Kidney tubule cell (primary cell): ENCODE measurements at regions not wholly inside any gene's neighbourhood (a gene's known extent, or its start where the extent isn't known, plus 50 kb on each side); places are given as distances from the start of the nearest gene placed in this dataset.

Experiments
- DNase-seq: peaks from one replicate; pipeline ENCODE4 v3.0.0-alpha.2; 2018; ENCODE audit warnings: low spot score

DNA sequence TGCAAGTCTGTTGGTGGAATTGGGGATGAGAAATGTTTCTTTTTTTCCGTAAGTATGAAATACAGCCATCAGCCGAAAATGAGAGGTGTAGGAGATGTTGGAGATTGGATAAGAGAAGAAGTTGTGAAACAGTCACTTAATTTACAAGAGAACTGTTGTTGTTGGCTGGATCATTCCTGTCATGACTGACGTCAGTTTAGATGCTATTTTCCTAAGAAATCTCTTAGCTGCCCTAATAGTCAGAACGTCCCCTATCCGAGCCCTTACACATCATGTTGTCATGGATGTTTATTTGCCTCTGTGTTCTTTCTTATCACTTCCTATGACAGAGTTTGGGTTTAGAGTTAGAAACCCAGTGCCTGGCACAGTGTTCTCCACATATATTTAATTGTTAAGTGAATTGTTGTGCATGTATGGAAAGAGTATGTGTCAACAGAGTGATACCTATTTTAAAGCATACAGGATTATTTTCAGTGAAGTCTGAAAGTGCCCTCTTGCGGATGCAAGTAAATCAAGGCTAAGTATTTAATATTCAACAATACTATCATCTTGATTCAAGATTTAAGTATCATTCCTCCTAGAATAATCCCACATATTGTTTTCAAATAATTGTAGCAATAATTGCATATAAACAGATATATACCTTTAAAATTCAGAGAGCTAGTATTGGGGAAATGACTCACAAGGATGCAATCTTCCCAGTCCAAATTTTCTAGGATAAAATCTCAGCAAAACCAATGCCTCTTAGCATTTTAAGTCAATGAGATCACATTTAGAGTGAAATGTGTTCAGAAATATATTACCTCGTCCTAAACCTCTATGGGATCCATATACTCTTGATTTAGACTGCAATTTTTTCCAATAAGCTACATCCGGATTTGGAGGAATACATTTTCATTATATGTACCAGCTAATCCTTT, 309.9 kb upstream of the NOX3 start:
- DNase-seq, result no peak

DNA sequence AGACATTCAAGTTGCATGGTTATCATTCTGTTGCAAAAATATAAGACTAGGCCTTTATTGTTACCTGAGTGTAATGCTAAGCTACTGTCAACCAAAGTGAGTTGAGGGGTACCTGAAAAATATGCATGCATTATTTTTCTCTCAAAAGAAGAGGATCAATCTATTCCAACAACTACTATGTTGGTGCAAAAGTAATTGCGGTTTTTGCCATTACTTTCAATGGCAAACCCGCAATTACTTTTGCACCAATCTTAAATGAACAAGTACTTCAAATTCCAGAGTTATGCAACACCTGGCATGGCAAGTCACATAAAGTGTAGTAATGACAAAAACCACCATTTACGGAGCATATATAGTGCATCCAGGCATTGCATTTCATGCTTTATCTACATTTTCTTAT, 307.0 kb upstream of the NOX3 start:
- DNase-seq, result no peak

DNA sequence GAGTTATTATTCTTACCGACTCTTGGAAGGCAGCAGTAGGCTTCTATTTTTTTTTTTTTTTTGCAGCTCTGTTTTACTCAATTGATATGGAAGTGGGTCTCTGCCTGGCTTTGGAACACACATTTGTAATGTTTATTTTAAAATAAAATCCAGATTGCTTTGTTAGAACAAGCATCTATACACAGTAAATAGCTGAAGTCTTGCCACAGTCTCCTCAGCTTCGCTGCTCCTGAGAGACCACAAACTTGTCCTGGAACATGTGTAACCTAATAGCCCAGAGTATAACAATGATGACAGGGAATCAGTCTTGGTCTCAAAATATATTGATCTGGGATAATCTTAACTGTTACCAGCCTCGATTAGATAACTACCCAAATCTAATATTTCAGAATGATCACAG, 299.8 kb upstream of the NOX3 start:
- no peak for DNase-seq

DNA sequence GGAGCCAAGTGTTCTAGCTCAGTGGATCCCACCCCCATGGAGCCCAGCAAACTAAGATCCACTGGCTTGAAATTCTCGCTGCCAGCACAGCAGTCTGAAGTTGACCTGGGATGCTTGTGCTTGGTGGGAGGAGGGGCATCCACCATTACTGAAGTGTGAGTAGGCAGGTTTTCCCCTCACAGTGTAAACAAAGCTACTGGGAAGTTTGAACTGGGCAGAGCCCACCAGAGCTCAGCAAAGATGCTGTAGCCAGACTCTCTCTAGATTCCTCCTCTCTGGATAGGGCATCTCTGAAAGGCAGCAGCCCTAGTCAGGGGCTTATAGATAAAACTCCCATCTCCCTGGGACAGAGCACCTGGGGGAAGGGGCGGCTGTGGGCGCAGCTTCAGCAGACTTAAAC, 293.1 kb upstream of the NOX3 start:
- peak; percentile 13 for DNase-seq

DNA sequence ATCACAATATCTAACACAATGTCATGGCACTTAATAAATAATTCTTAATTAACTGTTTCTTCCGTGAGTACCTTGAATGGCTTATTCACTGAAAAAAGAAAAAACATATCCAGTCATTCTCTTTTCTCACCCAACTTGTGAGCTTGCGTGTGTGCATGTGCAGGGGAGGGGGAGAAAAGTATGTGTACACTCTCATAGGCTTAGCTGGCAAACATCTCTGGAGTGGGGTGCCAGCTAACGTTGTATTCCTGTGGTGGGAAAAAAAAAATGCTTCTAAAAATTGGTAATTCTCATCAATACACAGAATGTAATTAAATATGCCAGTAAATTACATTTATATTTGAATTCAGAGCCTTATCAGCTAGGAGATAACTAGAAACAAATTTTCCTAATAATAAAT, 291.9 kb upstream of the NOX3 start:
- DNase-seq, result no peak

DNA sequence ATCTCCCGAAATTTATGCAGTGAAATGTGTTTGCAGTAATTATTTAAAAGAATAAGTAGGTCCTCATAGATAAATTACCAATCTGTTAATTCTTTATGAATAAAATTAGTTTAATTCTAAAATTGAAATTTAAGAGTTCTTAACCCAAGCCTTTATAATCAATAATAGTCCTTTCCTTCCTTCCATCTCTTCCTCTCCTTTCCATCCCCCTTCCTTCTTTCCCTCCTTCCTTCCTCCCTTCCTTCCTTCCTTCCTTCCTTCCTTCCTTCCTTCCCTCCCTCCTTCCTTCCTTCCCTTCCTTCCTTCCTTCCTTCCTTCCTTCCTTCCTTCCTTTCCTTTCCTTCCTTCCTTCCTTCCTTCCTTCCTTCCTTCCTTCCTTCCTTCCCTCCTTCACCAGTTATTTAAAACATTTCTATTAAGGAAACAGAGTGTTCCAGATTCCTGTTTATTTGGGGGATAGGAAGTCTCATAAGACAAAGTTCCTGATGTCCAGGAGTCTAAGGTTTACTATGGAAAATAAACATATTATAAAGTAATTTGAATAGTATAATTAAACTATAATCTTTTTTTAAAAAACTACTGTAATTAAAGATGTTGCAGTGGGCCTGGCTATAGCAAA, 285.3 kb upstream of the NOX3 start:
- DNase-seq, result no peak

DNA sequence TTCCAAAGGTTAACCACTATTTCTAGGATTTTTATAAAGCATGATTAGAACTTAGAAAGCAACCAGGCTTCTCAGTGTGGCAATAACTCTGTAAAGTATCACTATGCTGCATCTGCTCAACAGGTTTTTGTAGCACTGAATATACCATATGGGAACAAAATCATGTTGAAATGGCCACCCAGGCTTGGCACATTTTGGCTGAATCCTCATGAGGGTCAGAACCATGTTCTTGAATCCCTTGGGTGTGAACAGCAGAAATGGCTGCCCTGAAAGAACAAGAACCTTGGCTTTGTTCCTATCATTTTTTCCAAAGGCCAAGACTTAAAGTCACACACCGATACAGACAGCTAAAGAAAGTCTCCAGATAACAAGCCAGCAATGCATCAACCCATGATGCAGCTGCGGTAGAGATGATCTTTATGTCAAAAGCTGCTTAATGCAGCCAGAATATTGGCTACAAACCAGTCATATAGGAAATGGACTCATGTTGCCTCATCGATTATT, 283.0 kb upstream of the NOX3 start:
- no peak for DNase-seq

DNA sequence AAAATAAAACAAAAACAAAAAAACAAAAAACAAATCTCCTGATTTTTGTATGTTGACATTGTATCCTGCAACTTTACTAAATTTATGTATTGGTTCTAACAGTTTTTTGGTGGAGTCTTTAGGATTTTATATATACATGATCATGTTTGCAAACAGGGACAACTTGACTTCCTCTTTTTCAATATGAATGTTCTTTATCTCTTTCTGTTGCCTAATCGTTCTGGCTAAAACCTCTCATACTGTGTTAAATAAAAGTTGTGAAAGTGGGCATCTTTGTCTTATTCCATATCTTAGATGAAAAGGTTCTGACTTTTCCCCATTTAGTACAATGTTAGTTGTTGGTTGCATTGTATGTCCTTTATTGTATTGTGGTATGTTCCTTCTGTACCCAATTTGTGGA, 261.7 kb upstream of the NOX3 start:
- no peak for DNase-seq

DNA sequence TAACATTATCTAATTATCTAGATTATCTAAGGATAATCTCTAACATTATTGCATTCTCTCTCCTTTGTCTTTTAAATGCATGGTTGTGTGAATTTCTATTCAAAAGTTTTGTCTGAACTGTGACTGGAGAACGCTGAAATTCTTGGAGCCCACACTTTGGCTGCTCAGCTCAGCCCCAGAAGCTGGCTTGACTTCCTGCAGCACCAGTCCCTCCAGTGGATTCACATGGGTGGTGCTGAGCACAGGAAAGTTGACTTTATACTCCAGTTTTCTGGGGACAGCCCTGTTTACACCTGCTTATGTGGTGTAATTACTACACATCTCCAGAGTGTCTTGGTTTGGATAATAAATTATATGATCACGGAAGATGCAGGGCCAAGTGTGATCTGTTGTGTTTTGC, 255.1 kb upstream of the NOX3 start:
- DNase-seq, result no peak

DNA sequence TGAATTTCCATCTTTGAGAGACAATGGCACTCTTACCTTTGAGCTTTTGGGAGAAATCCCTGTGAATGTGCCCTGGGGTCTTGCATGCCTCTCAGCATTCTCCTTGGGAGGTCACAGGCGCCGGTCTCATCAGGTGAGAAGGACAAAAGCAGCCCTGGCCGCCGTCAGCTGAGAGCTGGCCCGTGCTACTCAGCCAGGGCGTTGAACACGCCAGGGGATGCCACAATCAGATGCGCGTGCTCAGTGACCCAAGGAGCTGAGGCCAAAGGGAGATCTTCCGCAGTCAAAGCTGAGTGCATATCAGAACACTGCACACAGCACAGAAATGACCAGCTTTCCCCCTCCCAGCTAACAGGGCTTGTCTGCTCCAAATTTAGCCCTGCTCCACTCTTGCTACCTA, 253.6 kb upstream of the NOX3 start:
- no peak for DNase-seq

DNA sequence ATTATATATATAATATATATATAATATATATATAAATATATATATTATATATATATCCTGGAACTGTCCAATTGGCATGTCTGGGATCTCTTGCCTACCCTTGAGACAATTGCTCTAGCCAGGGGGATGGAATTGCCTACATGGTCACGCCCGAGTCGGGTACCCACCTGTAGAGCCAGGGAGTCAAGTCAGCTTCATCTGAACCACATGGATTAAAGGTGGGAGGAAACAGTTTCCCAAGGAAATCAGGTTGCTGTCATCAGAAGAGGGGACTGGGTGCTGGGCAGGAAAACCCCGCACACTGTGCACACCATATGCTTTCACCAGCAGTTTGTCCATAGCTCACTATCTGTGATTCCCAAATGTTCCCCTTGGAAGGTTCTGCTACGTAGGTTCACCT, 252.5 kb upstream of the NOX3 start:
- no peak for DNase-seq

DNA sequence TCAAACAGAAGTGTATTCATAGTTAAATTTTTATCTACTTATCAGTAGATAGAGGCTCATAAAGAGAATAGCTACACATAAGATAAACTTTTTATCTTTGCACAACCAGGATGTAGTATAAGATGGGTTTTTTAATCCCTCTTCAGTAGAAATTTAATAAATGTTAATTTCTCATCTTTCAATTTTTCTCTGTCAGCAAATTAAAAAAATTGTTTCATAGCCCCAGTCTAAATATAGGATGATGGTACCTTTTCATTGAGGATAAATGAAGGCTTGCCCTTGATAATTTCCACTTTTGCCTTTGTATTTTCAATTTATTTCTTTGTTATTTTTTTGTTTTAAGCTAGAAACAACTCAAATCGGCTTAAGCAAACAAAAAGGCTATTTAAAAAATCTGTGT, 251.2 kb upstream of the NOX3 start:
- DNase-seq, result no peak

DNA sequence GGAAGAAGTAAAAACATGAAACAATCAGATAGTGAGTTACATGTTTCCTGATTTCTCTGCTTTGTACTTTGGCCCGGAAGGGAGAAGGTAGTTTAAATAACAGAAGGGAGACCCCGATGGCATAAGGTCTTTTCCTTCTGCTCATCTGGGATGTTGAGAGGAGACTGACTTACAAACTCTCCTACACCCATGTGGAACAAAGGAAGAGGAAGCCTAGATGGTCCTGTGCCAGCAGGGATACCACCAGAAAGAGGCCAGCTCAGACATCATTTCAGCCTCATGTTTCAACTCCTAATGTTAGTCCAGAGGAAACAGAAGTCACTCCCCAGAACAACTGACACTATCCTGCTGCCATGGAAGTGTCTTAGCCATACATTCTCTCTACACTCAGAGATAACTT, 250.7 kb upstream of the NOX3 start:
- DNase-seq, result no peak

DNA sequence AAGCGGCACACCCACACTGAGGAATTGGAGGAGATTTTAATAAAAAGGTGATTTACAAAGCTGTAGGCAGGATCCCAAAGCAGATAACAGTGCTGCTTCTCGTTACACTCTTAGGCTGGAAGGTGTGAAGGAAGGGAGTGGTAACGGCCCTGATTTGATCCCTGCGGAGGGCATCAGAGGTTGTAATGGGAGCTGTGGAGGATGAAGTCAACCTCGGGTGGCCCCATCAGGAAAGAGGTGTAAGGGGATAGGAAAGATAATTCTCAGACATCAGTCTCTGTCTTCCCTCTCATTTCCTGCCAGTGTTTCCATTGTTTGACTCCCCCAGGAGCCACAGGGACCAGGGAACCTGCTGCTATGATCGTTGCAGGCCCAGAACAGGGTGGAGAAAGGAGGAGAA, 245.7 kb upstream of the NOX3 start:
- DNase-seq, result no peak

DNA sequence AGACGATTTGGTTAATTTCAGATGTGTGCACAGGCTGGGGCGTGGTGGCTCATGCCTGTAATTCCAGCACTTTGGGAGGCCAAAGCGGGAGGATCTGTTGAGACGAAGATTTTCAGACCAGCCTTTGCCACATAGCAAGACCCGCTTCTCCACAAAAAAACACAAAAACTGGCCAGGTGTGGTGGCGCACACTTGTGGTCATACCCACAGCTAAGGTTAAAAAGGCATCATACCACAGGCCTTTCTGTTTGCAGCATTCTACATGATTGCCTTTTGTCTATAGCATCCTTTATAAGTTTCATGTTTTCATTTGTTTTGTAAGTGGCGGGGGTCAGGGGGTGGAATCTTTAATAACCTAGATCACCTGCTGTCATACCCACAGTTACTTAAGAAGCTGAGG, 239.9 kb upstream of the NOX3 start:
- DNase-seq, result no peak

DNA sequence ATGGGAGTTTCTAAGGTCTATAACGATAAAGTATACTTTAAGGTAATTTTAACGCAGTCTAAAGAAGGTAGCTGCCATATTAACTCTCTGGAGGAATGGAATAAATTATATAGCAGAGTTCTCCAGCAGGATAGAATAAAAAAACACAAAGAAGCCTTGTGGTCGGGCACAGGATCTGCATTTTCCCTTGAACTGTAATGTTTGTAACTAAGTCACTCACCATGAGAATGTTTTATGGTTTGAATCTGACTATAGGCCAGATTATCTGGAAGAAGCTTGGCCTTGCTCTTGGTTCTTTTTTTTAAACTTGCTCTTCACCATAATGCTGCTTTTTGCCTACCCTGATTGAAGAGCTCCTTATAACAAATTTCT, 238.8 kb upstream of the NOX3 start:
- no peak for DNase-seq

DNA sequence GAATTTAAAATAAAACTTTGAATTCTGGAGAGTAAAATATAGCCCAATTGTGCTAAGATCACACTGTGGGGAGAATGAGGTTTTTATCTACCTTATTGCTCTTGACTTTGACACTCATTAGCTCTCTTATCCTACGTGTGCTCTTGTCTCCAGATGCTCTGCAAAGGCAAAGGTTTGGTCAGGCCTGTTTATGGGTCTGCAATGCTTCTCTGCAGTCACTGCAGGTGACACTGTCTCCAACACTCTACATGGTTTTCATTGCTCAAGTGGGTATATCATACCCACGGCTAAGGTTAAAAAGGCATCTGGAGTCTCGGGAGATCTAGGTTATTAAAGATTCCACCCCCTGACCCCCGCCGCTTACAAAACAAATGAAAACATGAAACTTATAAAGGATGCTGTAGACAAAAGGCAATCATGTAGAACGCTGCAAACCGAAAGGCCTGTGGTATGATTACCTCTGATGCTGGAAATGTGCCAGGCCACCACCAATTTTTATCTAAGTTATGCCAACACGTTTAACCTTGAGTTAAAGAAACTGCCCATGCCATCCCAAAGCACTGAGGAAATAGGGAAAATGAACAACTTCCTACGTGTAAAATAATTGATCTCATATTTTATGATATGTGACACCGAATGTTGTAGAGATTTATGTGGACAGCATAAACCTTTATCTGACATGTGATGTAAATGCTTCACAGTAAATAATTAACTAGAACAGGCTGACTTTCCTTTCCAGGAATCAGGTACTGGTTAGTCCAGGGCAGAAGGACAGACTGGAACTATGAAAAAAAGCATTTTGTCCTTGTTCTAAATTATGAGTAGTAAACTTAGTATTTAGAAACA, 238.2 kb upstream of the NOX3 start:
- peak; percentile 89 for DNase-seq

DNA sequence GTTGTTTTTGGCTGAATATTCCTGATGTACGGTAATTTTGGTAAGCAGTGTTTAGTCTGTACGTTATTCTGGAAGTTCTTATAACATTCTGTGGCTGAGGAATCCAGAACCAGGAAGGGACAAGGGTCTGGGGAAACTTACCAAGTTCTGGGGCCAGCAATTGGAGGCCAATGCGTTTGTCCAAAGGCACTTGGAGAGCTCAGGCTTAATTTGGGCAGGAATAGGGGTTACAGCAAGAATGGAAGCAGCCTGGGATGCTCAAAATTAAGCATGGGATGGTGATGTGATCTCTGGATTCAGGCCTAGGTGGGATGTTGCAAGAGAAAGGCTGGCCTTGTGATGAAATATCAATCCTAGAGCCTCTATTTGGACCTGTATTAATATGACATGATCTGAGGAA, 235.2 kb upstream of the NOX3 start:
- no peak for DNase-seq

DNA sequence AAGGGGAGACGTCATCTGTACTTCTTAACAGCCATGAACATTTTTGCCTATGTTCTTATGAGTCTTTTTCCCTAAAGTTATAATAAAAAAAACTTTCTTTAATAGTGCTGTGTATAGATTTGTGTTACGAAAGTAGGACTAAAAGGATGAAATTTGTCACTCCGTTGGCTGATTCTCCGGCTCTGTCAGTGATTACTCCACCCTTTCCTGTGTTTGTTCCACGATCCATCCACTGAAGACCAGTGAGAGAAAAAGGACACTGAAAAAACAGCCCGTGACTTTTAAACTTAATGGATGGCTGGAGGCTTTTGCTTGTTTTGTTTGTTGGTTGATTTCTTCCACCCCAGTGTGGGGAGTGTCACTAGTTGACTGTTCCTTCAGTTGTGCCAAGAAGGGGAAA, 232.0 kb upstream of the NOX3 start:
- DNase-seq, result no peak

DNA sequence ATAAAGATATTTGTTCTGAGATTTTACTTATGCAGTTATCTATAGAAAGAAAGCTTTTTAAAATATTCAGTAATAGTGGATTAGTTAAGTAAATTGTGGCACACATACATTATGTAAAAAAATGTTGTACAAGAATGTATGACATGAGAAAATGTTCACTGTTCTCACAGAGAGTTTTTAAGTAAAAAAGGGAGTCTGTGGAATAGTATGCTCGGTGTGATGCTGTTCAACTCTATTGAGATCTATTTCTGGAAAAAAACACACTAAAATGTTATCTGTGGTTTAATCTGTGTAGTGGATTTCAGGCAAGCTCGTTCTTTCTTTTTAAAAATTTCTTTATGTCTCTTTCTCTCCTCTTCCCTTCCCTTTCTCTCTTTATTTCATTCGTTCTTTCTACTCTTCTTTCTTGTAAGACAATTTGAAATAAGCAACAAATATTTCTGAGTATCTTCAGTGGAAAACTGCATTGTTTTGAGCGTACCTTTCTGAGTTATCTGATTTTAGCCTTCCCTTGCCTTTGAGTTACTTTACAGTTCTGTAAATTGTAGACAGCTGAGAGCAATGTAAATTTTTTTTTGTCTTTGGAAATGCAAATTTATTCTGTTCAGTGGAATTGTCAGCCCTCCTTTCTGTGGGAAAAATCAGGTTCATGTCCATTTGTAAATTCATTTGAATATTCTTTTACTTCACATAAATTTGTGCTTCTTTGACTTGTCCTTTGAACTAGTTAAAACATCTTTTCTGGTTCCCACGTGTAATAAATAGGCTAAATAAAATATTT, 229.0 kb upstream of the NOX3 start:
- DNase-seq, result no peak

DNA sequence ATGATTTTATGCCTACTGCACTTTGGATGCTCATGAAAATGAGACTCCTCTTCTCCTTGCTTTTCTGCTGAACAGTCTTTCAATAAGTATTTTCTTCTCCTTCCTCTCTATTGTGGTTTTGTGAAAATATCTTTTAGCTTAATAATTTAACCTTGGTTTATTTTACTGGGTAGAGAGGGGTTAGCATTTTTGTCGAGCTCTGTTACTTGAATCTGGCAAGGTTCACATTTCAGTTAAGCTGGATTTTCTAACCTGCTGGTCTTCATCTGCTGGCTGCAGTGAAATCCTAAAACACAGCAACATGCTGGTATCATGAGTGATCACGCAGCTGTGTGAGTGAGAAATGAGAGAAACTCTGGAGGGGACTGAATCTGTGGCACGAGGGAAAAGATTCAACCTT, 222.7 kb upstream of the NOX3 start:
- DNase-seq, result peak; percentile 32

DNA sequence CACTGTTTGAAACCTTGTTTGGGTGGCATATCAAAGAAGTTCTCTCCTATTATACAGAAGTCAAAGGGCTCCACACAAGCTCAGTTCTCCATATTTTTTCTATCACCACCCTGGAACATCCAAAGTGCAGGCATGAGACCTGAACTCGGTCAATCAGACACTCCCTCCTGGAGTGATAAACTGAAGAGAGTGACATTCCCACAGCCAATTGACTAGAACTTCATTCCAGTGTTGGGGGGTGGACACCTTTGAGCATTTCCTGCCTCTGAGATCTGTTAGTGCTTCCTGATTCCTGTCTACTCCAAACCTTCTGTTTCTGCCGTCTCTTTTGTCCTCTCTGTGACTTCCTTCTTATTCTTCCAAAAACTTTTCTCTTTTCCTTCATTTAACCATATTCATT, 220.7 kb upstream of the NOX3 start:
- DNase-seq, result peak; percentile 40
